Kidney (tissue), 13 donors: ENCODE measurements at regions not wholly inside any gene's neighbourhood (a gene's known extent, or its start where the extent isn't known, plus 50 kb on each side); places are given as distances from the start of the nearest gene placed in this dataset.

Experiments
- DNase-seq, 5 donors: peaks; one replicate each; pipeline ENCODE4 v3.0.0-alpha.2; 2013 to 2020
- FAIRE-seq: peaks from 2 replicates; lab custom pipeline; 2012; peaks lifted over from hg19 to GRCh38; lab: Jason Lieb, UNC
- H3K27ac ChIP-seq, 2 donors: one replicate each; pipeline ENCODE4 v1.7.0; 2013; ENCODE audit warnings: low read depth in 2 of 2, low read length in 2 of 2, inconsistent platforms in 1 of 2
- H3K27me3 ChIP-seq: one replicate; pipeline ENCODE4 v1.7.1; 2013; ENCODE audit warnings: low read length, inconsistent platforms; ENCODE audit not compliant: control insufficient read depth, insufficient read depth
- H3K36me3 ChIP-seq, 3 donors: one replicate each; pipeline versions ENCODE4 v1.7.0 to v1.7.1; 2013; ENCODE audit warnings: low read length in 3 of 3, control low read depth in 1 of 3, inconsistent platforms in 1 of 3; ENCODE audit not compliant: insufficient read depth in 3 of 3, control insufficient read depth in 2 of 3
- H3K4me1 ChIP-seq, 3 donors: one replicate each; pipeline versions ENCODE4 v1.7.0 to v1.7.1; 2013; ENCODE audit warnings: low read length in 3 of 3, inconsistent platforms in 1 of 3, low read depth in 1 of 3; ENCODE audit not compliant: control insufficient read depth in 2 of 3, insufficient read depth in 2 of 3
- H3K4me3 ChIP-seq, 3 donors: one replicate each; pipeline versions ENCODE4 v1.7.0 to v1.8.1; 2013; ENCODE audit warnings: low read length in 3 of 3, control low read depth in 1 of 3, inconsistent platforms in 1 of 3
- H3K9ac ChIP-seq, 3 donors: one replicate each; pipeline versions ENCODE4 v1.7.0 to v1.7.1; 2013; ENCODE audit warnings: low read length in 3 of 3, control low read depth in 1 of 3, inconsistent platforms in 1 of 3
- H3K9me3 ChIP-seq, 3 donors: one replicate each; pipeline versions ENCODE4 v1.7.0 to v1.7.1; 2013; ENCODE audit warnings: low read length in 3 of 3, control low read depth in 1 of 3, inconsistent platforms in 1 of 3; ENCODE audit not compliant: control insufficient read depth in 2 of 3, insufficient read depth in 1 of 3
- CTCF ChIP-seq: IDR thresholded peaks from 3 replicates; pipeline ENCODE4 v1.5.1; 2012; ENCODE audit warnings: mild to moderate bottlenecking, moderate library complexity, borderline replicate concordance; ENCODE audit not compliant: insufficient read depth; ENCODE audit errors: extremely low read depth
- intact Hi-C: fragments of 100-400 bp; cut with DNase I; formaldehyde crosslinking; loops from one replicate; pipeline ENCODE4 v1.11.1; 2022
- donor health status: control.
- donor health status: control.
- donor health status: control.
- donor health status: control.
- donor health status: control.
- donor health status: DM: yes; HTN: yes; CAD: no.
- donor health status: Normal renal cell carcinoma (clear cell type).

DNA sequence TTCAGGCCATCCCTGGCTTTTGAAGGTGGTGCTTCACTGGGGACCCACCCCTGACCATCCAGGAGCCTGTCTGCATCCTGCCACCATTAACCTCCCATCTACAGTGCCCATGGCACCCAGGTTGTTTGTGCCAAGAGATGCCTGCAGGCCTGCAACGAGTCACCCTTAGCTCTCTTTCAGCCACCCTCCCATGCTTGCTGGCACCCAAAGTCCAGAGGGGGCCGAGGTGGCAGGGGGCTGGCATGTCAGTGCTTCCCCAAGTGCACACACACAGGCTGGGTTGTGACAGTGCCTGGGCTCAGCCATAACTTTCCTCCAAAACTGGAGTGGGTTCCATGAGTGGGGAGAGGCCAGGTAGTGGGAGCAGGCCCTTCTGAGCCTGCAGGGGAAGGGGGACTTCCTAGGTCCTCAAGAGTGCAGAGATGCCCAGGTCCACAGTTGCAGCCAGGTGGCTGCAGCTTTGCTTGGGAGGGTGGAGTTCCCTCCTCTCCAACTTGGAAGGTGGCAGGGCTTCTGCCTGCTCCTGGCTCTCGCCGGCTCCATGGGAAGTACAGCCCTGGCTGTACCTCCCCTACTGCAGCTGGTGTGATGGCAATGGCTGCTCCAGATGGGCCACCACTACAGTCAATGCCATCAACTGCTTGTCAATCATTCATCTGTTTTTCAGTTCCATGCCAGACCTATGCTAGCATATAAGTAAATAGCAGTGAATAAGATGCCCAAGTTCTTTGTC is 235.9 kb upstream of the GIMD1 start:
- Histone ChIP-seq H3K36me3 (no peaks in the 10 kb centered on the region), H3K4me1 (no peaks in the 10 kb centered on the region), H3K9ac (no peak overlapping the region), H3K27me3 (no peaks in the 10 kb centered on the region), H3K27ac (no peak overlapping the region), H3K4me3 (no peak overlapping the region), H3K9me3 (no peaks in the 10 kb centered on the region)
- intact Hi-C loops, result no loop called here
- DNase-seq (peak in 1 of 5 donors; percentile 41), FAIRE-seq (no peak)
- TF ChIP-seq CTCF, result no peak

DNA sequence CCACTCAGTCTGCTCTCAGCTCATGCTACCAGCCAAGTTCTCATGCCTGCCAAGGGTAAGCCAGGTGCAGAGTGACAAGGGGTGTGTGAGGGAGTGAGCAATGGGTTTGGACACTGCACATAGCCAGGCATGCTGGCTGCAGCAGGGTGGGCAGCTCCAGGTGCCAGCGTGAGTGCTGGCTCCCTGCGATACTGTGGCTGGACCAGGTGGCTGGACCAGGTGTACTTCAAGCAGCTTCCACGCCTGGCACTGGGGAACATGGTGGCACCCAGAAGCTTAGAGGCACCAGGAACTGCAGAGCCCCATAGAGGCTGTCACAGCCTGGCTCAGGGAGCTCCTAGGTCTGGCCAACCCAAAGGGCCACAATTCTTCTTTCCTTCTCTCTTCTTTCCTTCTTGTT is 234.9 kb upstream of the GIMD1 start:
- DNase-seq, result no peak
- Histone ChIP-seq H3K27me3 (no peaks in the 10 kb centered on the region), H3K9ac (no peak overlapping the region), H3K4me1 (no peaks in the 10 kb centered on the region), H3K27ac (no peak overlapping the region), H3K36me3 (no peaks in the 10 kb centered on the region), H3K9me3 (no peaks in the 10 kb centered on the region), H3K4me3 (no peak overlapping the region)
- no peak for FAIRE-seq
- intact Hi-C loops, result no loop called here
- no peak for TF ChIP-seq CTCF

- Histone ChIP-seq H3K9me3 (no peaks in the 10 kb centered on the region), H3K36me3 (no peaks in the 10 kb centered on the region), H3K27me3 (no peaks in the 10 kb centered on the region), H3K4me1 (no peaks in the 10 kb centered on the region), H3K27ac (no peak overlapping the region), H3K4me3 (no peak overlapping the region), H3K9ac (no peak overlapping the region)
- intact Hi-C loops, result no loop called here
- no peak for TF ChIP-seq CTCF
- no peak for FAIRE-seq
- DNase-seq, result no peak
Measured at GRCh38 chr4:106602711-106603110, 234.1 kb upstream of the GIMD1 start.

DNA sequence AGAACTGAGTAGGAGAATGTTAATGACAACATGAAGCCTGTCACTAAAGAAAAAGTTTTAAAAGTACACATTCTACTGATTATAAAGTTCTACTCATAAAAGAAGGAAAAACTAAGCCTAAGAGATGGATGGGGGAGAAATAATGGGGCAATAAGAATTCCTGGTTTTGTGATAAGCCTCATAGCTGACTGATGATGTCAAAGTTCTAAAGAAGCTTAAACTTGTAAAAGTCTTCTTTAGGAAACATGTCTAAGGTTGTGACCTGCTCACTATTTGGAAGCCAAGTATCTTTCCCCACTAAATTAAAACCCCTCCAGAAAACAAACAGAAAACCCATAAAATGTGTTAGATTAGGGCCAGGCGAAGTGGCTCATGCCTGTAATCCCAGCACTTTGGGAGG is 232.9 kb upstream of the GIMD1 start:
- H3K27ac ChIP-seq, result no peak overlapping the region
- DNase-seq, result no peak
- no peak for FAIRE-seq
- intact Hi-C loops, result no loop called here
- H3K4me1 ChIP-seq, result no peaks in the 10 kb centered on the region
- no peak overlapping the region for H3K9ac ChIP-seq
- H3K36me3 ChIP-seq, result no peaks in the 10 kb centered on the region
- H3K9me3 ChIP-seq, result no peaks in the 10 kb centered on the region
- H3K27me3 ChIP-seq, result no peaks in the 10 kb centered on the region
- TF ChIP-seq CTCF, result no peak
- H3K4me3 ChIP-seq, result no peak overlapping the region
